Loucy (cell line): ENCODE measurements at regions not wholly inside any gene's neighbourhood (a gene's known extent, or its start where the extent isn't known, plus 50 kb on each side); places are given as distances from the start of the nearest gene placed in this dataset.

Source experiments
- H2AFZ ChIP-seq: fragments of 200-600 bp; sonication (generic); 2 replicates; pipeline ENCODE4 v1.6.0; 2016; ENCODE audit warnings: antibody characterized with exemption, mild to moderate bottlenecking, low read length, moderate library complexity
- H3F3A ChIP-seq: fragments of 200-600 bp; 2 replicates; pipeline ENCODE4 v1.6.0; 2016; ENCODE audit warnings: antibody characterized with exemption, low read depth, mild to moderate bottlenecking
- H3K27me3 ChIP-seq: fragments of 200-600 bp; sonication (generic); 2 replicates; pipeline ENCODE4 v1.6.1; 2014; ENCODE audit warnings: low read length, mild to moderate bottlenecking; ENCODE audit not compliant: insufficient read depth, poor library complexity, severe bottlenecking
- H3K36me3 ChIP-seq: fragments of 200-600 bp; sonication (generic); 2 replicates; pipeline ENCODE4 v1.6.1; 2016; ENCODE audit warnings: low read length; ENCODE audit not compliant: insufficient read depth
- H3K4me1 ChIP-seq: fragments of 200-600 bp; sonication (generic); 2 replicates; pipeline ENCODE4 v1.5.1; 2014; ENCODE audit warnings: low read length, mild to moderate bottlenecking; ENCODE audit not compliant: insufficient read depth, poor library complexity, severe bottlenecking
- H3K4me2 ChIP-seq: fragments of 200-600 bp; sonication (generic); 2 replicates; pipeline ENCODE4 v1.6.0; 2014; ENCODE audit warnings: antibody characterized with exemption, low read length, low read depth, mild to moderate bottlenecking; ENCODE audit not compliant: poor library complexity, severe bottlenecking
- H3K4me3 ChIP-seq: fragments of 200-600 bp; sonication (generic); 2 replicates; pipeline ENCODE4 v1.5.1; 2014; ENCODE audit warnings: low read length, mild to moderate bottlenecking, mixed read lengths; ENCODE audit not compliant: poor library complexity, severe bottlenecking
- H3K79me2 ChIP-seq: fragments of 200-600 bp; sonication (generic); 2 replicates; pipeline ENCODE4 v1.6.1; 2014; ENCODE audit warnings: low read length; ENCODE audit not compliant: insufficient read depth
- H3K9ac ChIP-seq: fragments of 200-600 bp; sonication (generic); 2 replicates; pipeline ENCODE4 v1.6.0; 2014; ENCODE audit warnings: mild to moderate bottlenecking, low read depth, low read length, moderate library complexity; ENCODE audit not compliant: poor library complexity, severe bottlenecking
- H3K9me2 ChIP-seq: fragments of 200-600 bp; sonication (generic); replicated peaks from 2 replicates; pipeline ENCODE4 v1.6.1; 2016; ENCODE audit warnings: low read depth, low read length, mixed read lengths
- H3K9me3 ChIP-seq: fragments of 200-600 bp; sonication (generic); 2 replicates; pipeline ENCODE4 v1.6.1; 2014; ENCODE audit warnings: mild to moderate bottlenecking, antibody characterized with exemption, low read length, low read depth; ENCODE audit not compliant: insufficient read depth
- H4K20me1 ChIP-seq: fragments of 200-600 bp; sonication (generic); 2 replicates; pipeline ENCODE4 v1.6.0; 2014; ENCODE audit warnings: antibody characterized with exemption, low read length, mild to moderate bottlenecking; ENCODE audit not compliant: insufficient read depth, poor library complexity, severe bottlenecking
- EZH2phosphoT487 ChIP-seq: fragments of 200-600 bp; IDR thresholded peaks from 2 replicates; pipeline ENCODE4 v1.6.1; 2018; ENCODE audit warnings: antibody characterized with exemption, mild to moderate bottlenecking, moderate library complexity, borderline replicate concordance
- TF ChIP-seq, protein P1 (sequence below): fragments of 200-600 bp; sonication (generic); conservative IDR thresholded peaks from 2 replicates; pipeline ENCODE4 v1.5.1; 2014; ENCODE audit warnings: mild to moderate bottlenecking, antibody characterized with exemption, low read length

DNA sequence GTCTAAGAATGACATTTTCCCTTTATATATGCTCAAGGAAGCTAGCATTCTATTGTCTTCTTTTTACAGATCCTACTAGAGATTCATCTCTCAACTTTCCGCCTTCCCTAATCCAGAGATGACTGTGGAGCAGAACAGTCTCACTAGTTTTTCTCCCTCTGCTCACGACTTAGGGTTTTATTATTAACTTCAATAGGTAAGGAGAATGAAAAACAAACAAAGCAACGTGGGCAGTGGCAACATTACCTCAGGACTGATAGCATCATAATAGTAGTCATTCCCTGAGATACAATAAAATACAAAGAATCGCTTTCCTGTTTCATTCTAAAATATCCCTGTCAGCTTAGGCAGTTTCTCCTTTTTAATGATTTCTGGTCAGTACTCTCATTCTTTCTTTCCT, 154.3 kb upstream of the PLAAT1 start:
- Histone ChIP-seq H3K79me2 (no peaks in the 10 kb centered on the region), H3K9me2 (no peaks in the 10 kb centered on the region), H3K9ac (no peak overlapping the region), H3K36me3 (no peaks in the 10 kb centered on the region), H3K4me2 (no peak overlapping the region), H3K4me3 (no peak overlapping the region), H3F3A (no peaks in the 10 kb centered on the region), H4K20me1 (no peaks in the 10 kb centered on the region), H3K27me3 (peaks cover 3% of the 10 kb centered on the region), H3K9me3 (no peaks in the 10 kb centered on the region), H2AFZ (no peak overlapping the region), H3K4me1 (no peaks in the 10 kb centered on the region)
- TF ChIP-seq EZH2phosphoT487 = no peak
- TF ChIP-seq, protein P1, sequence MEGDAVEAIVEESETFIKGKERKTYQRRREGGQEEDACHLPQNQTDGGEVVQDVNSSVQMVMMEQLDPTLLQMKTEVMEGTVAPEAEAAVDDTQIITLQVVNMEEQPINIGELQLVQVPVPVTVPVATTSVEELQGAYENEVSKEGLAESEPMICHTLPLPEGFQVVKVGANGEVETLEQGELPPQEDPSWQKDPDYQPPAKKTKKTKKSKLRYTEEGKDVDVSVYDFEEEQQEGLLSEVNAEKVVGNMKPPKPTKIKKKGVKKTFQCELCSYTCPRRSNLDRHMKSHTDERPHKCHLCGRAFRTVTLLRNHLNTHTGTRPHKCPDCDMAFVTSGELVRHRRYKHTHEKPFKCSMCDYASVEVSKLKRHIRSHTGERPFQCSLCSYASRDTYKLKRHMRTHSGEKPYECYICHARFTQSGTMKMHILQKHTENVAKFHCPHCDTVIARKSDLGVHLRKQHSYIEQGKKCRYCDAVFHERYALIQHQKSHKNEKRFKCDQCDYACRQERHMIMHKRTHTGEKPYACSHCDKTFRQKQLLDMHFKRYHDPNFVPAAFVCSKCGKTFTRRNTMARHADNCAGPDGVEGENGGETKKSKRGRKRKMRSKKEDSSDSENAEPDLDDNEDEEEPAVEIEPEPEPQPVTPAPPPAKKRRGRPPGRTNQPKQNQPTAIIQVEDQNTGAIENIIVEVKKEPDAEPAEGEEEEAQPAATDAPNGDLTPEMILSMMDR = no peak

DNA sequence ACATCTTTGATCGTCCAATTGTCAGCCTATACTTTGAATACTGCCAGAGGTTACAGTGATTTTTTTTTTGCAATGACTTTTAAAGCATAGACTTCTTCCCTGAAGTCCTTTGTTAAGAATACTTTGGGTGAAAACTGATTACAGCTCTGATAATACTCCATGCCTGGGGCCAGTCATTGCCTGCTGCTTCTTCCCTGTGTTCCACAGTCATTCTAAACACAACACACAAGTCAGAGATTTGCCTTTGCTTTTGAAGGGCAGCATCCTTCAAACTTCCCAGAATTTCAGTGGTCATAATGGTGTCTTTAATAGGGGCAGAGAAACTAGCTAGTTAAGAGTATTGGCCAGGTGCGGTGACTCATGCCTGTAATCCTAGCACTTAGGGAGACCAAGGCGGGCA, 153.7 kb upstream of the PLAAT1 start:
- H3F3A ChIP-seq = no peaks in the 10 kb centered on the region

DNA sequence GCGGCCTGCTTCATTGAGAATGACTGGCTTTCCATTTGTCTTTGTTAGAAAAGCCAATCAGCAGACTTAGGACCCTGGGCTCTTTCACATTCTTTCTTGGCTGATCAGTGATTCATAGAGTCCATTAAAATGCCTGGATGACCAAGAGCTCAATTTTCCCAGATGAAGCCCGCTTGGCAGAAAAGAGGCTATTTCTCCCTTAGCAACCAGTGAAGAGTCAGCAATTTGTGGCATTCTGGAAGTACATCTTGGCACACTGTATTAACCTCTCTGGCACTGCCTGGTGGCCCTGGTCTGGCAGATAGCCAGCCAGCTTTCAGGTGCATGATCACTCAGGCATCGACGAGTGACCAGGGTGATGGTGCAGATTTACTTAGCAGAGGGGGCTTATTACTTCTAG, 145.7 kb upstream of the PLAAT1 start:
- no peak for TF ChIP-seq EZH2phosphoT487
- TF ChIP-seq, protein P1 = no peak
- Histone ChIP-seq H3K36me3 (no peaks in the 10 kb centered on the region), H3K79me2 (no peaks in the 10 kb centered on the region), H3K4me2 (no peak overlapping the region), H2AFZ (no peak overlapping the region), H4K20me1 (no peaks in the 10 kb centered on the region), H3K9me2 (no peaks in the 10 kb centered on the region), H3K9me3 (no peaks in the 10 kb centered on the region), H3K4me3 (no peak overlapping the region), H3K4me1 (no peaks in the 10 kb centered on the region), H3K9ac (no peak overlapping the region), H3F3A (no peaks in the 10 kb centered on the region), H3K27me3 (no peaks in the 10 kb centered on the region)

More for the DNA sequence above, 153.7 kb upstream of the PLAAT1 start:
- TF ChIP-seq, protein P1 = no peak
- no peak for TF ChIP-seq EZH2phosphoT487
- H3K9me3 ChIP-seq = no peaks in the 10 kb centered on the region
- no peaks in the 10 kb centered on the region for H3K36me3 ChIP-seq
- H3K4me1 ChIP-seq = no peaks in the 10 kb centered on the region
- no peak overlapping the region for H2AFZ ChIP-seq
- H3K9me2 ChIP-seq = no peaks in the 10 kb centered on the region
- H3K27me3 ChIP-seq = peaks cover 3% of the 10 kb centered on the region
- no peak overlapping the region for H3K9ac ChIP-seq
- H4K20me1 ChIP-seq = no peaks in the 10 kb centered on the region
- H3K79me2 ChIP-seq = no peaks in the 10 kb centered on the region
- no peak overlapping the region for H3K4me3 ChIP-seq
- H3K4me2 ChIP-seq = no peak overlapping the region
